T47D (cell line): ENCODE measurements at regions not wholly inside any gene's neighbourhood (a gene's known extent, or its start where the extent isn't known, plus 50 kb on each side); places are given as distances from the start of the nearest gene placed in this dataset.
"Not testable (repeated sequence)": the region's sequence is repeated elsewhere in the genome, so short reads cannot be mapped to it uniquely, and the experiment has no call there.

Experiments used
- DNase-seq, 2 experiments: peaks; one replicate each; pipeline versions ENCODE4 v3.0.0 to v3.0.0-alpha.2; 2011 to 2012; ENCODE audit warnings: low read depth in 1 of 2, low spot score in 1 of 2
- JUND ChIP-seq: IDR thresholded peaks from 2 replicates; pipeline ENCODE4 v1.6.1; 2012; ENCODE audit warnings: low read depth
- in situ Hi-C: cut with HindIII; loops from 2 replicates; pipeline ENCODE4 v1.10.0; 2016; ENCODE audit warnings: low sequenced_read_pairs, low pct_unique_long_range_greater_than_20kb

DNA sequence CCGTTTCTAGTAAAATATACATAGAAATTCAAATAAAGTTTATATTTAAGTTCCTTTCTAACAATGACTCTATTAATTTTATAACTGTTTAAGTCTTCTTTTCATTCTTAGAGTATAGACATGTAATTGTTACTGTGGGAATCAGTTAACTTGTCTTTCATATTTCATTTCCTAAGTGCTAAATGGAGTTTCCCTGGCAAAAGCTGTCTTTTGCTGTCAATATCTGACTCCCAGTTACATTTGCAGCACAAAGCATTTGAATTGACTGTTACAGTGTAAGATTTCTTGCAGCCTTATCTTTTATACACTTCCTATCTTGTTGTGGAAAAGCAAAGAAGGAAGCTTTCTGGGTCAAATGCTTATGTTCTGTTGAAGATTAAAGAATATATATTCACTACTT lies 1026.3 kb downstream of the CDH9 start:
- TF ChIP-seq JUND = no peak
- no peak for DNase-seq
- in situ Hi-C loops = no loop called here

DNA sequence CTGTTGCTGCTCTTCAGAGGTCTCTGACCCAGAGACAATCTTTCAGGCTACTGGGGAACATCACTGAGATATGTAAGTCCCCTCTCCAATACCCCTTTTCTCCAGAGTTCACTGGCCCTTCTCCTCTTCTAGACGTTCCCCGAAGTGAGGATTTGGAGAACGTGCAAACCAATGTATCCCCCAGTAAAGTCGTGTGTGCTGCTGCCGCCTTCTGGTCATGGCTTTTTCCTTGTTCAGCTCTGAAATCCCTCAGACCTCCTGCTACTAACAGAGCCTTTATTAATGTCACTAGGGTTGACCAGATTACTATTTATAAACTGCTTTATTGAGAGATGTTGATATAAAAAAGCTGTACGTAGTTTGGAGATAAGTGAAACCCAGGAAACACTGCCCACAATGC lies 1028.6 kb downstream of the CDH9 start:
- TF ChIP-seq JUND = no peak
- in situ Hi-C loops = no loop called here
- peak in 1 of 2 experiments; percentile 76 for DNase-seq

DNA sequence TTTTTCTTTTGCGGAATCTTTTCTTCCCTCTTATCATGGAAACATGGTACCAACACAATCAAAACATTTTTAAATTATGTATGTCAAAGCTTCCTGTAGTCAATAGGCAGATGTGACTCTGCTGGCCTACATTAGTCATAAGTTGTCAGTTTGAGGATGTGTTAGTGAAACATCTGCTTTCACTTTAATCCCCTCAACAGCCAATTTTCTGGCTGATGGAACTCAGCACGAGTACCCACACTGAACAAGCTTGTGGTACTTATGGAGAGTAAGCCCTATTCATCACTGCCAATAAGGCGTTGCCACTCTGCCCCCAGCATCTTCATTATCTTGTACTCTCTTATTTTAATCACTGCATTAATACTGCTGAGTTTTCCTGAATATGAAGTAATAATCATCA lies 1034.4 kb downstream of the CDH9 start:
- DNase-seq = no peak
- in situ Hi-C loops = no loop called here
- TF ChIP-seq JUND = no peak

DNA sequence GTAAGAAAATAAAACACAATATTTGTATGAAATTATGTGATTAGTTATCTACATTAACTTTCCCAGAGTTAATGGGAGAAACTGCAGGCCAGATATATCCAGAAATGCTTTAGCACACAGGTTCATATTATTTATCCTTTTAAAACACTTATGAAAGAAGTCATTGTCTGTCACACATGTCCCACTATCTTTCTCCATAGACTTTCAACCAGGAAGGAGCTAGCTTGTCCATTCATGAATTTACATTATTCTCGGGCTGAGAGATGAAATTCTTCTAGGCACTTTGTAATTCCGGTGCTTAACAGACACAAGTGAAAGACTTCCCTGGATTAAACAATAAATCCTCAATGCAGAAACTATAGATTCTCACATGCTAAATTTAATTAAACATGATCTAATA lies 1043.2 kb downstream of the CDH9 start:
- in situ Hi-C loops = no loop called here
- DNase-seq = no peak
- no peak for TF ChIP-seq JUND

DNA sequence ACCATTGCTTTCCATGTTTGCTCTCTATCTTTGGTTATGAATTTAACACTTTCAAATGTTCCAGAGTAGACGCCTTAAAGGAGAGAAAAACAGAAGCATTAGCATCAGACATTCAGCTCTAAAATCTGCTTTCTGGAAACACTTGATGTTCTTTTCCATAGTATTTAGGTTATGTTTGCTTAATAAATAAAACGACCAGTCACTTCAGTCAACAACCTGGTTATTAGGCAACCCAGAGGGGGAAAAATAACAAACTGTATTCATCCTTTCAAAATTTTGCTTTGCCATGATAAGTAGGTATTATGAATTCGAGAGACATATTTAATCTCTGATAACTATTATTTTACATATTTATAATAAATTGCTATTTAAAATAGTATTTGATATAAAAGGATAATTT lies 1044.7 kb downstream of the CDH9 start:
- in situ Hi-C loops = no loop called here
- TF ChIP-seq JUND = no peak
- no peak for DNase-seq

DNA sequence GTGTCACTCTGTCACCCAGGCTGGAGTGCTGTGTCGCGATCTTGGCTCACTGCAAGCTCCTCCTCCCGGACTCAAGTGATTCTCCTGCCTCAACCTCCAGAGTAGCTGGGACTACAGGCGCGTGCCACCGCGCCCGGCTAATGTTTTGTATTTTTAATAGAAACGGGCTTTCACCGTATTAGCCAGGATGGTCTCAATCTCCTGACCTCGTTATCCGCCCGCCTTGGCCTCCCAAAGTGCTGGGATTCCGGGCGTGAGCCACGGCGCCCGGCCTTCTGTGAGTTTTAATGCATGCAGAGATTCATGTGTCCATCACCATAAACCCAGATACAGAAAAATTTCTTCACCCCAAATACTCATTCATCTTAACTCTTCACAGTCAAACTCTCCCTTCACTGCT lies 1046.7 kb downstream of the CDH9 start:
- TF ChIP-seq JUND = no peak
- in situ Hi-C loops = no loop called here

DNA sequence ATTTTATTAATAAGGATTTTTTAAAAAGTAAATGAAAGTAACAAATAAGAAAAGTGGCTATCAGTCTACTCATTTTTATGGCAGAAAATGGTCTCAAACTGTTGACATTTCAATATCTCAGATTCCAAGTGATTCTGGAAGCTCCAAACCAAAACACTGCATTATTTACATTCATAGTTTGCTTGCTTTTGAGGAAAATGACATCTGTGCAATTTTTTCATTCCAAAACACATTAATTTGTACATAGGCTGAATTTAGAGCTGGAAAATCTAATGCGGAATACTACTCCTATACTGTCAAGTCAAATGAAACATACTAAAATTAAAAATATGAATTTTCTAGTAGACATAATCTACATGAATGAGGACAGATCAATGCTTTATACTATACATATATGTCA lies 1047.6 kb downstream of the CDH9 start:
- in situ Hi-C loops = no loop called here
- no peak for TF ChIP-seq JUND
- DNase-seq = no peak

More for the DNA sequence above, 1046.7 kb downstream of the CDH9 start:
- DNase-seq = no peak

DNA sequence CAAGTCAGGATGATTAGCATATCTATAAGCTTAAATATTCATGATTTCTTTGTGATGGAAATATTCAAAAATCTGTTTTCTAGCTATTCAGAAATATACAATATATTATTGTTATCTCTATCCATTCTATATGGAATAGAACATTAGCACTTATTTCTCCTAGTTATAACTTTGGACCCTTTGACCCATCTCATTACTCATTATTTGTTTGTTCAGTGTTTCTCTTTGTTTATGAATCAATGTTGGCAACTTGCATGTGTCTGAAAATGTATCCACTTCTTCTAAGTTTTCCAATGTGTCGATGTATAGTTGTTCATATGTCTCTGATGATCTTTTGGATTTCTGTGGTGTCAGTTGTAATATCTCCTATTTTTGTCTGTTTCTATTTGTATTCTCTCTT lies 1059.3 kb downstream of the CDH9 start:
- in situ Hi-C loops = no loop called here
- DNase-seq = no peak
- no peak for TF ChIP-seq JUND

DNA sequence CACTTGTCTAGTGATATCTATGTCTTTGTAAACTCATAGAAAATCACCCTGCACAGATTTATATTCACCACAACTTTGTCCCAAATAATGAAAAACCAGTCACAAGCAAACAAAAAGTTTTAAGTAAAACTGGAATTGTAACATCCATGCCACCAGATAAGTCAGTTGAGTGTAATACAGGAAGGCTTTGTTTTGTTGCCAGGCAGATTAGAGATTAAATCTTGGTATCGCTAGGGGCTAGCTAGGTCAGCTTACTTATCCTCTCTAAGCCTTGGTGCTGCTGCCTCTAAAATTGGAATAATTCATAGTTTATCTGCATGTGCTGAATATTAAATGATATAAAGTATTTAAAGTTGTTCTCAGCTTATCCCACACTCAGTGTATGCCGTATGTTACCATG lies 1062.5 kb downstream of the CDH9 start:
- TF ChIP-seq JUND = no peak
- in situ Hi-C loops = no loop called here
- no peak for DNase-seq

DNA sequence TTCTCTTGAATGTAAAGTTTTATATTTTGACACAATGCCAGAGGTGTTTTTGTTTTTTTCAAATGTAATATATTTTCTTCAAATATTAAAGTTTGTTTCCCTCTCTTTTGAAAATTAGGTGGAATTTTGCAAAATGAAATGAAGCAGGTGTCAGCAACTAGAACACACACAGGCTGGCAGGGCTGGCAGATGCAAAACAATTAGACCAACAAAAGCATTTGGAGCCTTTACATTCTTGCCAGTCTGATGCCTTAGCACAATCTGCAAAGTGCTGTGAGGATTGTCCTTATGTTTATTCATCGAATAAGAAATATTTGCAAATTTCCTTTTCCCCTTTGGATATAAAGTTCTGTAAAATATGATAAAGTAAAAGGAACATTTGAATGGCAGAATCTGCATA lies 1063.9 kb downstream of the CDH9 start:
- in situ Hi-C loops = no loop called here
- TF ChIP-seq JUND = no peak

DNA sequence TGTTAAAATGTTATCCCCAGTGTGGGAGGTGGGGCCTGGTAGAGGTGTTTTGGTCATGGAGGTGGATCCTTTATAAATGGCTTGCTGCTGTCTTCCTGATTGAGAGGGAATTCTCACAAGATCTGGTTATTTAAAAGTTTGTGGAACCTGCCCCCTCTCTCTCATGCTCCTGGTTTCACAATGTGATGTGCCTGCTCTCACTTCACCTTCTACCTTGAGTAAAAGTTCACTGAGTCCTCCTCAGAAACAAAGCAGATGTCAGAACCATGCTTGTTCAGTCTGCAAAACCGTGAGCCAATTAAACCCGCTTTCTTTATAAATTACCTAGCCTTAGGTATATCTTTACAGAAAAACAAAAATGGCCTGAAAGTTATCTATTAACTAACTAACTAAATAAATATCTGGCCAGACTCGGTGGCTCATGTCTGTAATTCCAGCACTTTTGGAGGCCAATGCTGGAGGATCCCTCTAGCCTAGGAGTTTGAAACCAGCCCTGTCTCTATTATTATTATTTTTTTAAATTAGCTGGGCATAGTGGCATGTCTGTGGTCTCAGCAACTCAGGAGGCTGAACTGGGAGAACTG lies 1067.4 kb downstream of the CDH9 start:
- no peak for DNase-seq
- no peak for TF ChIP-seq JUND
- in situ Hi-C loops = no loop called here

More for the DNA sequence above, 1063.9 kb downstream of the CDH9 start:
- DNase-seq = no peak

DNA sequence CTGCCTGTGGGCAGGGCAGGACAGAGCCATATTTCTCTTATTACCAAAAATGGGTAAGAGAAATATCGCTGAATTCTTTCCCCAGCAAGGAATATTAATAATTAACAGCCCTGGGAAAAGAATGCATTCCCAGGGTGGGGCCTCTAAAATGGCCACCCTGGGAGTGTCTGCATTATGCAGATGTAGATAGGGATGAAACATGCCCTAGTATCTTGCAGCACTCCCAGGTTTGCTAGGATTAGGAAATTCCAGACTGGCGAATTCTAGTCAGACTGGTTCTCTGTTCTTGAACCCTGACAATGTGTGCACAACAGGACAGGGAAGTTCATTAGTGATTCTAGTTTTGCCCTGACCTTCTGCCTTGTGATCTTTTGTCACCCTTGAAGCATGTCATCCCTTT lies 1069.3 kb downstream of the CDH9 start:
- in situ Hi-C loops = not testable (repeated sequence)

DNA sequence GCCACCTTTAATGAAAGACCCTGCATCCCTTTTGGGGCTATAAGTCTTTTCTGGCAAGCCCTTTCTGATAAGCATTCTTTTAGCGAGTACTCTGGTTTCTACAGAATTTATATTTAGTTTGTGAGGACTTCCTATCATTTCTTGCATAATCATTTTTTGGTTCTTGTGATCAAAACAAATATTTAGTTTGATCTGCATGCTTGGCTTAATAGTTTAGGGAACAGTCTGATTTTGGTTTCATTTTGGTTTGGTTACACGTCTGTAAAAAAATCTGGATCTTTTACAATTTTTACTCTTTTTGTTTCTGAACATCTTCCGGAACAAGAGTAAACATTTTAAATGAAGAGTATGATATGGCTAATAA lies 1074.4 kb downstream of the CDH9 start:
- in situ Hi-C loops = no loop called here
- no peak for DNase-seq
- no peak for TF ChIP-seq JUND

More for the DNA sequence above, 1069.3 kb downstream of the CDH9 start:
- DNase-seq = not testable (repeated sequence)

DNA sequence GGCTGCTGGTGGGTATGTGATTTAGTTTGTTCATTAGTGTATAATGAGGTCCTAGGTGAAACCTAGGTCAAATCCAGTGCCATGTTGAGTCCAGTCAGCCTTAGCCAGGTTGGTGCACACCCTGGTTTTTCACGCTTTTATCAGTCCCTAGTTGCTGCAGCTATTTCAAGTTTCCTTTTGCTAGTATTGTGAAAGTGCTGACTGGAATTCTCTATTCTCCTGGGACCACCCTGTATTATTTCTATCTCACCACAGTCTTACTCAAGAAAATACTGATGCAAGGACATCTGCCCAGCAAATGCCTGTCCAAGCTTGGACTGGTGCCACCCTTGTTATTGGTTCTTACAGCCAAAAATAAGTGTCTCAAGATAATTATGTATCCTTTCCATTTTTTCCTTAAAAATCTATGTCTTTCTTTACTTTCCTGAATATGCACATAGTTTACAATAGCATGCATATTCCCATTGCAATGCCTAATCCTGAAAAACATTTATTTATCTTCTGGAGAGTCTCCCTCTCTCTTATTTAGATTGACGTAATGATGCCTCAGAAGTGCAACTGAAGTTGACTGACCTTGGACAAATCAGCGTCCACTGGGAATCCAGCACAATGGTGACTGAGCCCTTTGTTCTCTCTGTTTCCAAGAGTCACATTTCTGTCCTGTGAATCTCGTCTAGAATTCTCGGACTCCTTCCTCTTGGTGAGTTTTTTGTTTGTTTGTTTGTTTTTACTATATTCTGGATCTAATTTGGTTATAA lies 1075.0 kb downstream of the CDH9 start:
- DNase-seq = no peak
- TF ChIP-seq JUND = no peak
- in situ Hi-C loops = no loop called here
